Activated T-cell treated with anti-CD3 and anti-CD28 coated beads, Interleukin-2, amount 50 U/mL, for 72 hours (primary cell): ENCODE measurements at regions not wholly inside any gene's neighbourhood (a gene's known extent, or its start where the extent isn't known, plus 50 kb on each side); places are given as distances from the start of the nearest gene placed in this dataset.
"Not testable (repeated sequence)": the region's sequence is repeated elsewhere in the genome, so short reads cannot be mapped to it uniquely, and the experiment has no call there.

ENCODE experiments used
- ATAC-seq, 2 donors: fragments of 150-1000 bp; cut with Tn5 transposase; replicated peaks in 1 of 2; 2 replicates each; pipeline ENCODE4 v1.10.0; 2021; ENCODE audit warnings: moderate library complexity in 2 of 2, mild to moderate bottlenecking in 1 of 2
- DNase-seq, 2 donors: peaks; one replicate each; pipeline ENCODE4 v3.0.0; 2021 to 2022; ENCODE audit warnings: mixed read lengths in 1 of 2
- H3K27ac Mint-ChIP-seq: one replicate; pipeline ENCODE4 v1.8.0; 2022; ENCODE audit warnings: mild to moderate bottlenecking, moderate library complexity, mixed read lengths
- H3K27me3 Mint-ChIP-seq: one replicate; pipeline ENCODE4 v1.8.0; 2022; ENCODE audit warnings: low read depth, mixed read lengths
- H3K36me3 Mint-ChIP-seq, 2 donors: one replicate each; pipeline ENCODE4 v1.8.0; 2022; ENCODE audit warnings: mixed read lengths in 2 of 2, mild to moderate bottlenecking in 1 of 2; ENCODE audit not compliant: insufficient read depth in 2 of 2
- H3K4me1 Mint-ChIP-seq: one replicate; pipeline ENCODE4 v1.8.0; 2022; ENCODE audit warnings: low read depth, mixed read lengths
- H3K4me3 Mint-ChIP-seq, 2 donors: one replicate each; pipeline ENCODE4 v1.8.0; 2022; ENCODE audit warnings: mild to moderate bottlenecking in 2 of 2, mixed read lengths in 2 of 2, moderate library complexity in 2 of 2
- H3K9me3 Mint-ChIP-seq, 2 donors: one replicate each; pipeline ENCODE4 v1.8.0; 2022; ENCODE audit warnings: mixed read lengths in 2 of 2

- H3K4me1 Mint-ChIP-seq: peaks cover 15% of the 10 kb centered on the region
- H3K36me3 Mint-ChIP-seq, ATAC-seq, H3K4me3 Mint-ChIP-seq, H3K9me3 Mint-ChIP-seq, DNase-seq, H3K27ac Mint-ChIP-seq: not testable (repeated sequence)
- peaks cover 14% of the 10 kb centered on the region for H3K27me3 Mint-ChIP-seq
Measured at GRCh38 chr10:90086606-90087190, 385.3 kb downstream of the KIF20B start.

GRCh38 chr10:90087197-90088023, 386.0 kb downstream of the KIF20B start:
- no peaks in the 10 kb centered on the region for H3K9me3 Mint-ChIP-seq
- no peaks in the 10 kb centered on the region for H3K36me3 Mint-ChIP-seq
- H3K27ac Mint-ChIP-seq: no peak overlapping the region
- peaks cover 15% of the 10 kb centered on the region for H3K4me1 Mint-ChIP-seq
- peak; percentile 19 to 25 for DNase-seq
- peak; percentile 91 to 92 for ATAC-seq
- no peak overlapping the region for H3K4me3 Mint-ChIP-seq
- H3K27me3 Mint-ChIP-seq: peaks cover 14% of the 10 kb centered on the region

- ATAC-seq: no peak
- Mint-ChIP-seq H3K9me3 (no peaks in the 10 kb centered on the region), H3K27me3 (peaks cover 14% of the 10 kb centered on the region), H3K4me1 (peaks cover 15% of the 10 kb centered on the region), H3K27ac (no peak overlapping the region), H3K36me3 (no peaks in the 10 kb centered on the region), H3K4me3 (no peak overlapping the region)
- DNase-seq: no peak
Measured at GRCh38 chr10:90088024-90088317, 386.6 kb downstream of the KIF20B start.

- Mint-ChIP-seq H3K4me1 (peaks cover 15% of the 10 kb centered on the region), H3K36me3 (no peaks in the 10 kb centered on the region), H3K4me3 (no peak overlapping the region), H3K9me3 (no peaks in the 10 kb centered on the region), H3K27ac (no peak overlapping the region), H3K27me3 (peaks cover 14% of the 10 kb centered on the region)
- ATAC-seq (no peak), DNase-seq (no peak)
Measured at GRCh38 chr10:90089719-90090118, 388.3 kb downstream of the KIF20B start.

GRCh38 chr10:90096196-90096595, 394.8 kb downstream of the KIF20B start:
- Mint-ChIP-seq H3K9me3 (no peaks in the 10 kb centered on the region), H3K27me3 (no peaks in the 10 kb centered on the region), H3K4me3 (no peak overlapping the region), H3K36me3 (no peaks in the 10 kb centered on the region), H3K27ac (no peak overlapping the region), H3K4me1 (no peaks in the 10 kb centered on the region)
- no peak for ATAC-seq
- DNase-seq: no peak

GRCh38 chr10:90107581-90107980, 406.2 kb downstream of the KIF20B start:
- H3K9me3 Mint-ChIP-seq: not testable (repeated sequence)

GRCh38 chr10:90111671-90112070, 410.3 kb downstream of the KIF20B start:
- H3K9me3 Mint-ChIP-seq: peaks cover 2 to 4% of the 10 kb centered on the region in 2 donors
- H3K27ac Mint-ChIP-seq: no peak overlapping the region
- H3K36me3 Mint-ChIP-seq: peaks cover 0 to 3% of the 10 kb centered on the region in 2 donors
- H3K4me1 Mint-ChIP-seq: no peaks in the 10 kb centered on the region
- ATAC-seq (no peak), DNase-seq (no peak)
- peaks cover under 1% of the 10 kb centered on the region for H3K27me3 Mint-ChIP-seq
- H3K4me3 Mint-ChIP-seq: no peak overlapping the region

More at GRCh38 chr10:90107581-90107980, 406.2 kb downstream of the KIF20B start:
- H3K4me1 Mint-ChIP-seq, H3K4me3 Mint-ChIP-seq, DNase-seq, ATAC-seq, H3K27me3 Mint-ChIP-seq, H3K27ac Mint-ChIP-seq, H3K36me3 Mint-ChIP-seq: not testable (repeated sequence)

- H3K9me3 Mint-ChIP-seq: peaks cover 3 to 4% of the 10 kb centered on the region in 2 donors
- DNase-seq (no peak), ATAC-seq (no peak)
- no peak overlapping the region for H3K27ac Mint-ChIP-seq
- H3K4me1 Mint-ChIP-seq: no peaks in the 10 kb centered on the region
- H3K4me3 Mint-ChIP-seq: no peak overlapping the region
- peaks cover 5% of the 10 kb centered on the region for H3K27me3 Mint-ChIP-seq
- H3K36me3 Mint-ChIP-seq: peaks cover 0 to 3% of the 10 kb centered on the region in 2 donors
Measured at GRCh38 chr10:90112681-90113080, 411.3 kb downstream of the KIF20B start.

- H3K4me3 Mint-ChIP-seq, H3K9me3 Mint-ChIP-seq, H3K4me1 Mint-ChIP-seq, DNase-seq, ATAC-seq, H3K27me3 Mint-ChIP-seq, H3K36me3 Mint-ChIP-seq, H3K27ac Mint-ChIP-seq: not testable (repeated sequence)
Measured at GRCh38 chr10:90118567-90118966, 417.2 kb downstream of the KIF20B start.

GRCh38 chr10:90119631-90120280, 418.4 kb downstream of the KIF20B start:
- DNase-seq, H3K9me3 Mint-ChIP-seq, H3K27ac Mint-ChIP-seq, H3K36me3 Mint-ChIP-seq, ATAC-seq, H3K4me1 Mint-ChIP-seq, H3K27me3 Mint-ChIP-seq, H3K4me3 Mint-ChIP-seq: not testable (repeated sequence)

GRCh38 chr10:90125456-90126255, 424.3 kb downstream of the KIF20B start:
- Mint-ChIP-seq H3K27ac (no peak overlapping the region), H3K27me3 (no peaks in the 10 kb centered on the region), H3K36me3 (no peaks in the 10 kb centered on the region), H3K4me3 (no peak overlapping the region), H3K4me1 (no peaks in the 10 kb centered on the region), H3K9me3 (peaks cover 2 to 3% of the 10 kb centered on the region in 2 donors)
- no peak for DNase-seq
- ATAC-seq: no peak

GRCh38 chr10:90126256-90126595, 424.8 kb downstream of the KIF20B start:
- Mint-ChIP-seq H3K36me3 (no peaks in the 10 kb centered on the region), H3K4me1 (no peaks in the 10 kb centered on the region), H3K27me3 (no peaks in the 10 kb centered on the region), H3K27ac (no peak overlapping the region), H3K9me3 (peaks cover 3 to 5% of the 10 kb centered on the region in 2 donors), H3K4me3 (no peak overlapping the region)
- DNase-seq (no peak), ATAC-seq (no peak)
